ENCODE measurements at regions not wholly inside any gene's neighbourhood (a gene's known extent, or its start where the extent isn't known, plus 50 kb on each side); places are given as distances from the start of the nearest gene placed in this dataset.

DNA sequence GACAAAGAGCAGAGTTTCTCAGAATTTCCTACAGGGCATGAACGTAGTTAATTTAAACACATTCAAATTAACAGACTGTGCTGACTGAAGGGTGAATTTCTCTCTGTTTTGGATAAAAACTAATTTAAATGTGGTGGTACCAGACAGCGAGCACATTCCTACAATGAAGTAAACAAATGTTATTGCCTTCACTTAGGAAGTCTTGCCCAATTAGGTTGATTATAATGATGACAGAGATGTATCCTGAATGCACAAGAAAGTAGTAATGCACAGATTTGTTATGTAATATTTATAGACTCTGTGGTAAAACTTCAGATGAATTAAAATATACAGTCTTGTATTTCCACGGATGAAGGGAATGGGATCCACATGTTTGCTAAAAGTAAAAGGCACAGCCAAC, 507.2 kb downstream of the EPHA4 start:
- Histone ChIP-seq H3K9me3 (ENCODE audit: control insufficient read depth, insufficient read depth, low read length) (no peaks in the 10 kb centered on the region), H3K36me3 (ENCODE audit: control insufficient read depth, insufficient read depth, low read length) (no peaks in the 10 kb centered on the region), H3K4me1 (ENCODE audit: control insufficient read depth, insufficient read depth, low read length) (no peaks in the 10 kb centered on the region), H3K9ac (ENCODE audit: low read depth, low read length) (no peak overlapping the region), H3K27ac (ENCODE audit: low read depth, low read length) (no peak overlapping the region), H3K27me3 (ENCODE audit: control insufficient read depth, insufficient read depth, low read length) (no peaks in the 10 kb centered on the region), H3K4me3 (ENCODE audit: low read depth, low read length) (no peak overlapping the region)

DNA sequence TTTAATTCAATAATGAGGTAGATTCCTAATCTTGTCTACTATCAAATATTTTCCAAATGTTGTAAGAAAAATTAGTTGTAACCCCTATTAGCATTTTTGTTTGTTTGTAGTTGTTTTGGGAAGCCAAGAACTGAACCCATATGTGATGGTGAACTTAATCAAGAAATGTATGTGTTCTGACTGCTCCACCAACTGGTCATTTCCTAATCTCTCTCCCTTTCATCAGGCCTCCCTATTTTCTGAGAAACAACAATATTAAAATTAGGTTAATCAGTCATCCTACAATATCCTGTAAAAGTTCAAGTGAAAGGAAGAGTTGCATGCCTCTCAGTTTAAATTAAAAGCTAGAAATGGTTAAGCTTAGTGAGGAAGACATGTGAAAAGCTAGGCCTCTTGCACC, 504.0 kb downstream of the EPHA4 start:
- Histone ChIP-seq H3K27me3 (ENCODE audit: control insufficient read depth, insufficient read depth, low read length) (no peaks in the 10 kb centered on the region), H3K9ac (ENCODE audit: low read depth, low read length) (no peak overlapping the region), H3K36me3 (ENCODE audit: control insufficient read depth, insufficient read depth, low read length) (no peaks in the 10 kb centered on the region), H3K27ac (ENCODE audit: low read depth, low read length) (no peak overlapping the region), H3K4me3 (ENCODE audit: low read depth, low read length) (no peak overlapping the region), H3K4me1 (ENCODE audit: control insufficient read depth, insufficient read depth, low read length) (no peaks in the 10 kb centered on the region), H3K9me3 (ENCODE audit: control insufficient read depth, insufficient read depth, low read length) (peaks cover 11% of the 10 kb centered on the region)

DNA sequence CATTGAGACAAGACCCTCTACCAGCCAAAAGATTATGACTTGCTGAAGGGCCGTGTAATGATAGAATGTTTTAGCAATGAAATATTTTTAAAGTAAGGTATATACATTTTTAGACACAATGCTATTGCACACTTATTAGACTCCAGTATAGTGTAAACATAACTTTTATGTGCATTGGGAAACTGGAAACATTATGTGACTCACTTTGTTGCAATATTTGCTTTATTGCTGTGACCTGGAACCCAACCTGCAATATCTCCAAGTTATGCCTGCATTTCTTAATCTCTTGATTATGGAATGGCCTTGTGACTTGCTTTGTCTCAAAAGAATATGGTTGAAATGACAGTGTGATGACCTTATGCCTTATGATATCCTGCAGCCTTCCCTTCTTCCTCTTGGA, 502.0 kb downstream of the EPHA4 start:
- no peak overlapping the region for H3K9ac ChIP-seq (ENCODE audit: low read depth, low read length)
- no peak overlapping the region for H3K4me3 ChIP-seq (ENCODE audit: low read depth, low read length)
- peaks cover 11% of the 10 kb centered on the region for H3K9me3 ChIP-seq (ENCODE audit: control insufficient read depth, insufficient read depth, low read length)
- H3K4me1 ChIP-seq (ENCODE audit: control insufficient read depth, insufficient read depth, low read length) = no peaks in the 10 kb centered on the region
- H3K36me3 ChIP-seq (ENCODE audit: control insufficient read depth, insufficient read depth, low read length) = no peaks in the 10 kb centered on the region
- H3K27ac ChIP-seq (ENCODE audit: low read depth, low read length) = no peak overlapping the region
- no peaks in the 10 kb centered on the region for H3K27me3 ChIP-seq (ENCODE audit: control insufficient read depth, insufficient read depth, low read length)

DNA sequence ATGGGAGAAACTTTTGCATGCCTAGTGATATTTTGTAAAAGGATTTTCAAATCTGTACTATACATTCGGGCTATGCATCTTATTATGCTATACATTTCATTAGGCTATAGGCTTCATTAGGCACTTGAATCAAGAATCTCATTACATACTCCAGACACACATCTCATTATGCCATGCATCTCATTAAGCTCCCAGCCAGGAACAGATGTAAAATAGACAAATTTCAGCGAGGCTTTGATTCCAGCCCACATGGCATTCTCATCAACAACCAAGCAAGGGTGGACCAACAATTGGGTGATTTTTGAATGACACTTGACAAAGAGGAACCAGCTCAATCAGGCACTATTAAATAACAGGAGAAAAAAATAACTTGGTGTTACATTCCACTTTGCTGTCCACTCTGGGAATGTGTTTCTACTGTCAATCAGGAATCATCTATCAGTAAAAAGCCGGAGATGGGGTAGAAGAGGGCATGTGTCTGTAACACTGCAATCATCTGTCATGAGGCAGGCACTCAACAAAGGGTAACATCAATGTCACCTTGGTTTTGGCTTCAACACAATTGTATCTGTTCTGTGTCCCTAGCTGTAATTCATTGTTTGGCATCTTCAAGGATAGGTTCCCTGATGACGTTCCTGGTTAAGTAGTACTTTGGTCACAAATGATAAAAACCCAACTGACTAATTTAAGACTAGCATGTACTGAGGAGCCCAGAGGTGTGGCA, 498.6 kb downstream of the EPHA4 start:
- no peak overlapping the region for H3K9ac ChIP-seq (ENCODE audit: low read depth, low read length)
- no peaks in the 10 kb centered on the region for H3K27me3 ChIP-seq (ENCODE audit: control insufficient read depth, insufficient read depth, low read length)
- no peak overlapping the region for H3K4me3 ChIP-seq (ENCODE audit: low read depth, low read length)
- no peaks in the 10 kb centered on the region for H3K4me1 ChIP-seq (ENCODE audit: control insufficient read depth, insufficient read depth, low read length)
- H3K27ac ChIP-seq (ENCODE audit: low read depth, low read length) = no peak overlapping the region
- peaks cover 11% of the 10 kb centered on the region for H3K9me3 ChIP-seq (ENCODE audit: control insufficient read depth, insufficient read depth, low read length)
- H3K36me3 ChIP-seq (ENCODE audit: control insufficient read depth, insufficient read depth, low read length) = no peaks in the 10 kb centered on the region

DNA sequence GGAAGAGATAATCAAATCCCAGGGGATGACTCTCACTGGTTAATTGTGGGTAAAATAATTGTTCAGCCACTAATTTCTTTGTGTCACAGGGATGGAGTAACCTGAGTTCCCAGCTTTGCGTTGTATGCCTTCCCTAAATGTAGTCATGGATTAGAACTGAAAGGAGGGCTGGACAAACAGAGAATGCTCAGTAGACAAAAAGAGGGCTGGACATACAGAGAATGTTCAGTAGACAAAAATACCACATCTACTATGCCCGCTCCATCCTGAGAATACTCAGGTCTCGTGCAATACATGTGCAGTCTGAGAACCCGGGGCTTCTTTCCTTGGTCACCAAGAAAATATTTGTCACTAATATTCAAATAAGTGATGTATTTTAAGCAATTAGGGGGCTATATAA, 497.9 kb downstream of the EPHA4 start:
- H3K4me3 ChIP-seq (ENCODE audit: low read depth, low read length) = no peak overlapping the region
- H3K4me1 ChIP-seq (ENCODE audit: control insufficient read depth, insufficient read depth, low read length) = no peaks in the 10 kb centered on the region
- no peak overlapping the region for H3K9ac ChIP-seq (ENCODE audit: low read depth, low read length)

DNA sequence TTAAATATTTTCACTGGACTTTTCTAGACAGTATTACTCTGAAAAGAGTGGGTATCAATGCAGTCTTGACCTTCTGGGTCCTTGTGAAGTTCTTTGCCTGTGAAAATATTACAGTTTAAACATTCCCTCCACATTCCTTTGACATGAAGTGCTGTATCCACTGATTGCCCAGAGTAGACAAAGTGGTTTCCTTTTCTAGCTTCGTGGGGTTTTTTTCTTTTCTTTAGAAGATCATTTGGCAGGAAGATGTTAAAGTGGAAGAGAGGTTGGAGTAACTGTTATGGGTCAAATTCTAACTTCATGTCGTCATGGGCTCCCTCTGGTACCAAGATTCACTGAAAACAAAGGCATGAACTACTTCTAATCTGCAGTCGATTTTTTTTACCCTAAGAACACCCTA, 496.9 kb downstream of the EPHA4 start:
- no peaks in the 10 kb centered on the region for H3K4me1 ChIP-seq (ENCODE audit: control insufficient read depth, insufficient read depth, low read length)
- H3K36me3 ChIP-seq (ENCODE audit: control insufficient read depth, insufficient read depth, low read length) = no peaks in the 10 kb centered on the region
- no peak overlapping the region for H3K4me3 ChIP-seq (ENCODE audit: low read depth, low read length)
- H3K27ac ChIP-seq (ENCODE audit: low read depth, low read length) = no peak overlapping the region
- peaks cover 11% of the 10 kb centered on the region for H3K9me3 ChIP-seq (ENCODE audit: control insufficient read depth, insufficient read depth, low read length)
- no peak overlapping the region for H3K9ac ChIP-seq (ENCODE audit: low read depth, low read length)
- no peaks in the 10 kb centered on the region for H3K27me3 ChIP-seq (ENCODE audit: control insufficient read depth, insufficient read depth, low read length)

More for the DNA sequence above, 497.9 kb downstream of the EPHA4 start:
- Histone ChIP-seq H3K36me3 (ENCODE audit: control insufficient read depth, insufficient read depth, low read length) (no peaks in the 10 kb centered on the region), H3K27me3 (ENCODE audit: control insufficient read depth, insufficient read depth, low read length) (no peaks in the 10 kb centered on the region), H3K9me3 (ENCODE audit: control insufficient read depth, insufficient read depth, low read length) (peaks cover 11% of the 10 kb centered on the region), H3K27ac (ENCODE audit: low read depth, low read length) (no peak overlapping the region)

DNA sequence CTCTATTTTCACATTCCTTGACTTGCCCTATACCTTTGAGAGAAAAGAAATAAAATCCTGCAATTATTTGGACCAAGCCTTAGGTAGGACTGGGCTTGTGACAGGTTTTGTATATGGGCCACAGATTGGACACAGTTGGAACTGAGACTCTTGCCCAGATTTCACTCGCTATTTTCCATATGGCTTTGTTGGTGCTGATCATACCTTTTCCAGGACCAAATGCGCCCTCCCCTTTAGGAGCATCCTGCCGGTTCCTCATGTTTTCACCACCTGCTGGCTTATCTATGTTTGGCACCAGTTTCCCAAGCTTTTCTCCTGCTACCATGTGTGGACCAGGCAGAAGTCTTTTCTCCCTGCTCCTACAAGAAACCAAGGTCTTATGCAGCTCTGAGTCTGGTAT, 494.9 kb downstream of the EPHA4 start:
- Histone ChIP-seq H3K4me1 (ENCODE audit: control insufficient read depth, insufficient read depth, low read length) (no peaks in the 10 kb centered on the region), H3K27ac (ENCODE audit: low read depth, low read length) (no peak overlapping the region), H3K27me3 (ENCODE audit: control insufficient read depth, insufficient read depth, low read length) (no peaks in the 10 kb centered on the region), H3K36me3 (ENCODE audit: control insufficient read depth, insufficient read depth, low read length) (no peaks in the 10 kb centered on the region), H3K9me3 (ENCODE audit: control insufficient read depth, insufficient read depth, low read length) (peaks cover under 1% of the 10 kb centered on the region; the same call in 1 of the 2 replicates), H3K9ac (ENCODE audit: low read depth, low read length) (no peak overlapping the region), H3K4me3 (ENCODE audit: low read depth, low read length) (no peak overlapping the region)

DNA sequence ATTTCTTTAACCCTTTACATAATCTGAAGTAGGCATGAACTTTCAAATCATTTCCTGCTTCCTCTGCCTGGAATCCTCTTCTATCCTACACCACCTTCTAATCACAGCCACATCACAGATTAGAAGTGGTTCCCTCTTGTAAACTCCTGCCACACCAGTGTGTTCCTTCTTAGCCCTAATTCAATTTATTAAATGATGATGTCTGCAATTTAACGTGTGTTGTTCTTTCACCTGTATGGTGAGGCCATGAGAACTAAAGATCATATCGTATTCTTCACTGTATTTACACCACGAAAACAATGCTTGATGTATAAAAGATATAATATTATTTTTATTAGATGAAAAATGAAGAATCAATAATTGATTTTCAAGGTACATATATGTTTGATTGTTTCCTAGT, 494.3 kb downstream of the EPHA4 start:
- Histone ChIP-seq H3K36me3 (ENCODE audit: control insufficient read depth, insufficient read depth, low read length) (no peaks in the 10 kb centered on the region), H3K27ac (ENCODE audit: low read depth, low read length) (no peak overlapping the region), H3K9ac (ENCODE audit: low read depth, low read length) (no peak overlapping the region), H3K9me3 (ENCODE audit: control insufficient read depth, insufficient read depth, low read length) (no peaks in the 10 kb centered on the region), H3K4me3 (ENCODE audit: low read depth, low read length) (no peak overlapping the region), H3K4me1 (ENCODE audit: control insufficient read depth, insufficient read depth, low read length) (no peaks in the 10 kb centered on the region), H3K27me3 (ENCODE audit: control insufficient read depth, insufficient read depth, low read length) (no peaks in the 10 kb centered on the region)

DNA sequence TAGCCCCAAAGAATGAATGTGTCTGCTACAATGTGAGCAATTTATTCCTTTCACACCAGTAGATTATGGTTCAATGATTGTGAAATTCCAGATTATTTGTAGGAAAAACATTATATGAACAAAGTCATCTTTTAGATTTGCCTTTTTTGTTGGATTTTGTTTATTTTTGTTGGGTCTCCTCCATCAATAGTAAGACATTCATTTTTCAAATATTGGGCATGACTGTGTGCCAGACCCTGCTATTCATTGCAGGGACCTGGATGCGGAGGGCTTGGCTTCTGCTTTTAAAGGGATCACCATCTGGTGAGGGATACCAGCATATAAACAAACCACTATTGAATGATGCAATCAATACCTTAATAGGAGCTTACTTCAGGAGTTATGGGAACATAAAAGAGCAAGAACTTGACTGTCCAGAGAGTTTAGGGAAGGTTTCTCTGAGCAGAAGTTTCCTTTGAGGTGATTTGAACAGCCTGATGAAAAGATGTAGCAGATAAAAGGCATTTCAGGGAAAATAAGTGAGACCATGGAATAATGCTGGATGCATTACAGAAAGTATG, 486.7 kb downstream of the EPHA4 start:
- Histone ChIP-seq H3K27me3 (ENCODE audit: control insufficient read depth, insufficient read depth, low read length) (no peaks in the 10 kb centered on the region), H3K27ac (ENCODE audit: low read depth, low read length) (no peak overlapping the region), H3K9ac (ENCODE audit: low read depth, low read length) (no peak overlapping the region), H3K9me3 (ENCODE audit: control insufficient read depth, insufficient read depth, low read length) (no peaks in the 10 kb centered on the region), H3K4me1 (ENCODE audit: control insufficient read depth, insufficient read depth, low read length) (no peaks in the 10 kb centered on the region), H3K4me3 (ENCODE audit: low read depth, low read length) (no peak overlapping the region), H3K36me3 (ENCODE audit: control insufficient read depth, insufficient read depth, low read length) (no peaks in the 10 kb centered on the region)

DNA sequence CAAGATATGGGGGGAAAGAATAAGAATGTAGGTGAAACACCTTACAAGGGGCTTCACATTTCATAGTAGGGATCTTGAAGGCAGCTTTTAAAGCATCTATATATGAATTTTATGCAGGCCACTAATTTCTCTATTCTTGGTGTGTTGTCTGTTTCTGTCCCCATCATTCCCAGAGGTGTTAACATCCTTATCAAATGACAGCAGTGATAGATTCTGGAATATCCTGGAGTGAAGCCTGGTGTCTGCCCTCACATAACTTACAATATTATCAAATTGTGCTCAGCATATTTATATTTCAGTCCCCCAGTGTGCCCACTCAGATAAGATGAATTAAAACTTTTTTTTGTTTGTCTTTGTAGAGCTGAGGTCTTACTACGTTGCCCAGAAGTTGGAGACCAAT, 486.2 kb downstream of the EPHA4 start:
- no peaks in the 10 kb centered on the region for H3K4me1 ChIP-seq (ENCODE audit: control insufficient read depth, insufficient read depth, low read length)
- no peak overlapping the region for H3K27ac ChIP-seq (ENCODE audit: low read depth, low read length)
- no peak overlapping the region for H3K9ac ChIP-seq (ENCODE audit: low read depth, low read length)
- H3K9me3 ChIP-seq (ENCODE audit: control insufficient read depth, insufficient read depth, low read length) = no peaks in the 10 kb centered on the region
- H3K27me3 ChIP-seq (ENCODE audit: control insufficient read depth, insufficient read depth, low read length) = no peaks in the 10 kb centered on the region
- no peaks in the 10 kb centered on the region for H3K36me3 ChIP-seq (ENCODE audit: control insufficient read depth, insufficient read depth, low read length)
- H3K4me3 ChIP-seq (ENCODE audit: low read depth, low read length) = no peak overlapping the region

DNA sequence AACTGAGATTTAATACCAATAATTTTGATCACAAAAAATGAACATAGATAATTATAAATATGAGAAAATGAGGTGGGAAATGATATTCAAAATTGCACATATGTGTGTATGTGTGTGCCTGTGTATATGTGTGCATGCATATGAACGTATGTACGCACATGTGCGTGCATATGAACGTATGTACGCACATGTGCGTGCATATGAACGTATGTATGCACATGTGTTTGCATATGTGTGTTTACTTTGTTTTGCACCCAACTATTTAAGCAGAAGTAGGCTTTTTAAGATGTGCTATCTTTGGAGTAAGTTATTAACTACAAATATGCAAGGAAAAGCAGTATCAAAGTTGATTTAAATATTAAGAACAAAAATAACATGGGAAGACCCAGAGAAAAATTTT, 484.3 kb downstream of the EPHA4 start:
- Histone ChIP-seq H3K9me3 (ENCODE audit: control insufficient read depth, insufficient read depth, low read length) (no peaks in the 10 kb centered on the region), H3K27ac (ENCODE audit: low read depth, low read length) (no peak overlapping the region), H3K4me1 (ENCODE audit: control insufficient read depth, insufficient read depth, low read length) (no peaks in the 10 kb centered on the region), H3K4me3 (ENCODE audit: low read depth, low read length) (no peak overlapping the region), H3K36me3 (ENCODE audit: control insufficient read depth, insufficient read depth, low read length) (no peaks in the 10 kb centered on the region), H3K27me3 (ENCODE audit: control insufficient read depth, insufficient read depth, low read length) (no peaks in the 10 kb centered on the region), H3K9ac (ENCODE audit: low read depth, low read length) (no peak overlapping the region)

All from HUES48 (cell line).